Panc1 (cell line): ENCODE measurements at regions not wholly inside any gene's neighbourhood (a gene's known extent, or its start where the extent isn't known, plus 50 kb on each side); places are given as distances from the start of the nearest gene placed in this dataset.

Experiments used
- ATAC-seq: fragments of 200-7000 bp; cut with Tn5 transposase; 2 replicates; pipeline ENCODE4 v1.9.1; 2020; ENCODE audit warnings: mild to moderate bottlenecking, moderate library complexity
- BruUV-seq: library from RNA; stranded (reverse); fragments of 400-500 nt; replicated peaks from 2 replicates; lab custom pipeline; 2021; lab: Mats Ljungman, UMichigan
- CTCF ChIA-PET: fragments of 300-600 bp; sonication (Branson Sonifier 250); formaldehyde crosslinking; loops from one replicate; lab custom pipeline; 2022; ENCODE audit warnings: antibody characterized with exemption; lab: Charles Lee
- POLR2A ChIA-PET: fragments of 300-600 bp; sonication (Branson Sonifier 250); formaldehyde crosslinking; loops from one replicate; lab custom pipeline; 2022; ENCODE audit warnings: antibody characterized with exemption; lab: Charles Lee
- DNase-seq: peaks from one replicate; pipeline ENCODE4 v3.0.0-alpha.2; 2010; ENCODE audit warnings: low read depth, low spot score
- H3K27ac ChIP-seq: 2 replicates; pipeline ENCODE4 v1.5.1; 2011; ENCODE audit warnings: mild to moderate bottlenecking, low read length, inconsistent platforms
- H3K27me3 ChIP-seq: fragments of 200-500 bp; sonication (Bioruptor generic); 2 replicates; pipeline ENCODE4 v1.6.0; 2014; ENCODE audit warnings: low read length, inconsistent platforms; ENCODE audit not compliant: control insufficient read depth, insufficient read depth
- H3K36me3 ChIP-seq: fragments of 200-500 bp; sonication (Bioruptor generic); 2 replicates; pipeline ENCODE4 v1.5.1; 2014; ENCODE audit warnings: inconsistent platforms, mild to moderate bottlenecking, low read length, moderate library complexity; ENCODE audit not compliant: control insufficient read depth, insufficient read depth
- H3K4me1 ChIP-seq: 2 replicates; pipeline ENCODE4 v1.5.1; 2011; ENCODE audit warnings: inconsistent platforms, mild to moderate bottlenecking, low read length, moderate library complexity; ENCODE audit not compliant: control insufficient read depth, insufficient read depth
- H3K4me3 ChIP-seq, 2 experiments: 2 replicates each; pipeline ENCODE4 v1.5.1; 2011 to 2012; ENCODE audit warnings: low read depth in 2 of 2, low read length in 2 of 2, mild to moderate bottlenecking in 2 of 2, inconsistent platforms in 1 of 2, moderate library complexity in 1 of 2
- H3K9me3 ChIP-seq: fragments of 200-500 bp; sonication (Bioruptor generic); 2 replicates; pipeline ENCODE4 v1.5.1; 2014; ENCODE audit warnings: low read depth, mild to moderate bottlenecking, inconsistent platforms, low read length, moderate library complexity; ENCODE audit not compliant: control insufficient read depth, insufficient read depth
- CTCF ChIP-seq: fragments of 450-650 bp; IDR thresholded peaks from 2 replicates; pipeline ENCODE4 v1.5.1; 2017; ENCODE audit warnings: mild to moderate bottlenecking
- POLR2AphosphoS5 ChIP-seq: IDR thresholded peaks from 2 replicates; pipeline ENCODE4 v1.6.1; 2012; ENCODE audit warnings: mild to moderate bottlenecking, low read depth, low read length, moderate library complexity
- SIN3A ChIP-seq: IDR thresholded peaks from 2 replicates; pipeline ENCODE4 v1.6.1; 2012; ENCODE audit warnings: low read depth, mild to moderate bottlenecking, low read length, moderate library complexity, borderline replicate concordance; ENCODE audit not compliant: insufficient read depth
- TCF7L2 ChIP-seq: IDR thresholded peaks from 2 replicates; pipeline ENCODE4 v1.6.1; 2011; ENCODE audit warnings: mild to moderate bottlenecking, low read depth, low read length, inconsistent platforms
- in situ Hi-C: cut with HindIII; loops from 2 replicates; pipeline ENCODE4 v1.10.0; 2016; ENCODE audit warnings: low sequenced_read_pairs, low pct_unique_long_range_greater_than_20kb
- intact Hi-C: fragments of 100-400 bp; cut with micrococcal nuclease; formaldehyde crosslinking; loops from one replicate; pipeline ENCODE4 v1.10.0; 2022; ENCODE audit not compliant: unreplicated experiment
- TF ChIP-seq, protein P1 (sequence below), 2 experiments: IDR thresholded peaks; 2 replicates each; pipeline ENCODE4 v1.6.1; 2011 to 2012; ENCODE audit warnings: low read depth in 2 of 2, control low read depth in 1 of 2, low read length in 1 of 2, mild to moderate bottlenecking in 1 of 2, moderate library complexity in 1 of 2; ENCODE audit not compliant: insufficient read depth in 1 of 2

- peaks cover 2% of the 10 kb centered on the region; the same call in 1 of the 2 replicates for H3K4me1 ChIP-seq
- no peaks in the 10 kb centered on the region for H3K36me3 ChIP-seq
- no TSS peak for BruUV-seq
- no peaks in the 10 kb centered on the region for H3K9me3 ChIP-seq
- H3K27me3 ChIP-seq = no peaks in the 10 kb centered on the region
- in situ Hi-C loops (no loop called here), intact Hi-C loops (no loop called here)
- no peak overlapping the region for H3K4me3 ChIP-seq
- CTCF ChIA-PET = no interaction called here
- no peak for ATAC-seq
- DNase-seq = no peak
- POLR2A ChIA-PET = no interaction called here
- H3K27ac ChIP-seq = no peak overlapping the region
- TF ChIP-seq, protein P1, sequence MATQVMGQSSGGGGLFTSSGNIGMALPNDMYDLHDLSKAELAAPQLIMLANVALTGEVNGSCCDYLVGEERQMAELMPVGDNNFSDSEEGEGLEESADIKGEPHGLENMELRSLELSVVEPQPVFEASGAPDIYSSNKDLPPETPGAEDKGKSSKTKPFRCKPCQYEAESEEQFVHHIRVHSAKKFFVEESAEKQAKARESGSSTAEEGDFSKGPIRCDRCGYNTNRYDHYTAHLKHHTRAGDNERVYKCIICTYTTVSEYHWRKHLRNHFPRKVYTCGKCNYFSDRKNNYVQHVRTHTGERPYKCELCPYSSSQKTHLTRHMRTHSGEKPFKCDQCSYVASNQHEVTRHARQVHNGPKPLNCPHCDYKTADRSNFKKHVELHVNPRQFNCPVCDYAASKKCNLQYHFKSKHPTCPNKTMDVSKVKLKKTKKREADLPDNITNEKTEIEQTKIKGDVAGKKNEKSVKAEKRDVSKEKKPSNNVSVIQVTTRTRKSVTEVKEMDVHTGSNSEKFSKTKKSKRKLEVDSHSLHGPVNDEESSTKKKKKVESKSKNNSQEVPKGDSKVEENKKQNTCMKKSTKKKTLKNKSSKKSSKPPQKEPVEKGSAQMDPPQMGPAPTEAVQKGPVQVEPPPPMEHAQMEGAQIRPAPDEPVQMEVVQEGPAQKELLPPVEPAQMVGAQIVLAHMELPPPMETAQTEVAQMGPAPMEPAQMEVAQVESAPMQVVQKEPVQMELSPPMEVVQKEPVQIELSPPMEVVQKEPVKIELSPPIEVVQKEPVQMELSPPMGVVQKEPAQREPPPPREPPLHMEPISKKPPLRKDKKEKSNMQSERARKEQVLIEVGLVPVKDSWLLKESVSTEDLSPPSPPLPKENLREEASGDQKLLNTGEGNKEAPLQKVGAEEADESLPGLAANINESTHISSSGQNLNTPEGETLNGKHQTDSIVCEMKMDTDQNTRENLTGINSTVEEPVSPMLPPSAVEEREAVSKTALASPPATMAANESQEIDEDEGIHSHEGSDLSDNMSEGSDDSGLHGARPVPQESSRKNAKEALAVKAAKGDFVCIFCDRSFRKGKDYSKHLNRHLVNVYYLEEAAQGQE (IDR thresholded peaks at IDR 0.05; ENCODE audit: insufficient read depth in 1 of 2, low read depth in 2 of 2, low read length in 1 of 2) = no peak
- TF ChIP-seq SIN3A (no peak), TCF7L2 (no peak), POLR2AphosphoS5 (no peak), CTCF (no peak)
These were observed 54.5 kb upstream of the HS3ST4 start for GRCh38 chr16:25637236-25637635.

DNA sequence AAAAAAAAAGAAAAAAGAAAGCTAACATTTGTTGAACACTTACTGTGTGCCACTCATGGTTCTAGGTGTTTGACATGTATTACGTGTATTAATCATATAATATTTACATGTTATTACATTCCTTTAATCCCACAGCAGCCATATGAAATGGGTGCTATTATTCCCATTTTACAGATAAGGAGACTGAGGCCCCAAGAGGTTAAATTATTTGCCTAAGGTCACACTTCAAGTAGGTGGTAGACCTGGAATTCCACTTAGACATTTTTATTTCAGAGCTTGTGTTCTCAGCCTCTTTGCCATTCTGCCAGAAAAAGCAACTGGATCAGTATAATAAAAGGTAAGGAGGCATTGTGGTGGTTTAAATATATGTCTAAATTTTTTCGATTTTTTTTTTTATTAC, 55.1 kb upstream of the HS3ST4 start:
- Histone ChIP-seq H3K9me3 (no peaks in the 10 kb centered on the region), H3K4me1 (peaks cover 2% of the 10 kb centered on the region; the same call in 1 of the 2 replicates), H3K27me3 (no peaks in the 10 kb centered on the region), H3K4me3 (no peak overlapping the region), H3K27ac (no peak overlapping the region), H3K36me3 (no peaks in the 10 kb centered on the region)
- ChIA-PET POLR2A (no interaction called here), CTCF (no interaction called here)
- ATAC-seq (no peak), DNase-seq (no peak)
- BruUV-seq = no TSS peak
- in situ Hi-C loops (no loop called here), intact Hi-C loops (no loop called here)
- TF ChIP-seq TCF7L2 (no peak), SIN3A (no peak), CTCF (no peak)
- TF ChIP-seq, protein P1 (IDR thresholded peaks at IDR 0.05; ENCODE audit: insufficient read depth in 1 of 2, low read depth in 2 of 2, low read length in 1 of 2) = no peak
